ENCODE measurements at regions not wholly inside any gene's neighbourhood (a gene's known extent, or its start where the extent isn't known, plus 50 kb on each side); places are given as distances from the start of the nearest gene placed in this dataset.

DNA sequence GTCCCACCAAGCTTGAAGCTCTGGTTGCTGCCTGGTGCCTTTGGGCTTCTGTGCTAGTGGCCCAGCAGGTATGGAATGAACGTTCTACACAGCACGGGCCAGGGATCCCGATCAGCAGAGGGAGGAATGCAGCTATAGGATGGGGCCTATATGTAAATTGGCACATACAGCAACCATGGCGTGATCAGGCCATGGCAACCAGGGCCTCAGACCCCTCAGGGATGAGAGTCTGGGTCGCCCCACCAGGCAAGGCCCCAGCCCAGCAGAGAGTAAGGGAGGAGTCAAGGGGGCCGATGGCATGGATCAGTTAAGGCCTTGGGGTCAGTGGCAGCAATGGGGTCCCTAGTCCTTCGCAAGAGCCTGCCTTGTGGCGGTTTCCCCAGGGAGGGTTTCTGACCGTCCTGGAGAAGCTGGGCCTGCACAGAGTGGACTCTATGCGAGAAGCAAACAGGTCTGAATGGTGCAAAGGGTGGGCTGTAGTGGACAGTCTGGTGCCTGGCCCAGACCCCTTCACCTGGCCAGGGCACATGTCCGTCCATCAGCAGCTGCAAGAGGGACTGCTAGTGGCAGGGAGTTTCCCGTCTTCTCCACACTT, 98.2 kb upstream of the SLC22A11 start:
- no peak for DNase-seq

DNA sequence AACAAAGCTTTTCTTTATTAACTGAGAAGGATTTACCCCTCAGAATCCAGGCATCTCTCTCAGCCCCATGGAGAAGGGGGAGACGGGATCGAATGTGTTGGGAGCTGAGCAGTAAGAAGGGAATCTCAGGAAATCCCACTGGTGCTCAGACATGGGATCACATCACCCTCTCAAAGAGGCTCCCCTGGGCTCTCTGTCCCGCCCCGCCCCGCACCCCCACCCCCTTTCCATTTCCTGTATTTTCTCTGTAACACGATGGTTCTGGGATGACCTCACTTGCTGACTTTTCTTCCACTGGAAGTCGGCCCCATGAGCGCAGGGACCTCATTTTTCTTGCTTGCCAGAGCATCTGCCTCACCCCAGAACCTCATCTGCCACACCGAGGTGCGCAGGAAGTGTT, 96.7 kb upstream of the SLC22A11 start:
- DNase-seq = no peak

DNA sequence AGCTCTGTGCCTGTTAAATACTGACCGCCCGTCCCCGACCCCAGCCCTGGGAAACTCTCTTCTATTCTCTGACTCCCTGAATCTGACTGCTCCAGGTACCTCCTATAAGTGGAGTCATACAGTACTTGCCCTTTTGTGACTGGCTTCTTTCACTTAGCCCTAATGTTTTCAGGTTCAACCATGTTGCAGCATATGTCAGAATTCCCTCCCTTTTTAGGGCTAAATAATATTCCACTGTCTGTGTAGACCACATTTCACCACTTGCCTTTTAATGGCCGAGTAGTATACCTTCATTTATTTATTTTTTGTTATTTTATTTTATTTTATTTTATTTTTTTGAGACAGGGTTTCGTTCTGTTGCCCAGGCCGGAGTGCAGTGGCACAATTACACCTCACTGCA, 96.1 kb upstream of the SLC22A11 start:
- DNase-seq = no peak

DNA sequence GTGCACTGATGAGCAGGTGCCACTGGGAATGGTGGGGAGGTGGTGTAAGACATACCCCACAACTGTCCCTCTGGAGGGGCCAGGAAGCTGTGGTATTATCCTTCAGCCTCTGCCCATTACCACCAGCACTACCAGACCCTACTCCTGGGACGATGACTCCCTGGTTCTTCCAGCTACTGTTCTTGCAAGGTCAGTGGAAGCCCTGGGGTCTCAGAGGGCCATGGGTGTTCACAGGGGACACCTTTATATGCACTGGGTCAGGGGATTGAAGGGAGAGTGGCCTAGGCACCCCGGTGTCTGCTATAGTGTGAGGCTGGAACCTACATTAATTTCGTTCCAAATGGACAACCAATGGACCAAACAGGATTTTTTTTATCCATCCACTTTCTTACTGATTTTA, 94.7 kb upstream of the SLC22A11 start:
- DNase-seq = no peak

DNA sequence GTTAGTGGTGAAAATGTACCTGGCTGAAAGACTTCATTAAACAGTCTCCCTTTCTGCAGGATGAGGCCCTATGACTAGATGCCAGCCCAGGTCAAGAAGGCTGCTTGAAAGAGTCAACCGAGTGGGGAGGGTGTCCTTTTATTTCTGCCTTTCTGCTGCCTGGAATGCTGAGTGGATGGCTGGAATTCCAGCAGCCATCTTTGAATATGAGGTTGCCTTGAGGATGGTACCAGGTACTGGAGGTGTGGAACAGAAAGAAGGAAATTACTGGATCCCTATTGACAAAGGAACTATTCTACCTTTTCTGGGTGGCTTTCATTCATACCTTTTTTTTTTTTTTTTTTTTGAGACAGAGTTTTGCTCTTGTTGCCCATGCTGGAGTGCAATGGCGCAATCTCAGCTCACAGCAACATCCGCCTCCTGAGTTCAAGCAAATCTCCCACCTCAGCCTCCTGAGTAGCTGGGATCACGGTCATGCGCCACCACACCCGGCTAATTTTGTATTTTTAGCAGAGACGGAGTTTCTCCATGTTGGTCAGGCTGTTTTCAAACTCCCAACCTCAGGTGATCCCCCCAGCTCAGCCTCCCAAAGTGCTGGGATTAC, 89.5 kb upstream of the SLC22A11 start:
- no peak for DNase-seq

DNA sequence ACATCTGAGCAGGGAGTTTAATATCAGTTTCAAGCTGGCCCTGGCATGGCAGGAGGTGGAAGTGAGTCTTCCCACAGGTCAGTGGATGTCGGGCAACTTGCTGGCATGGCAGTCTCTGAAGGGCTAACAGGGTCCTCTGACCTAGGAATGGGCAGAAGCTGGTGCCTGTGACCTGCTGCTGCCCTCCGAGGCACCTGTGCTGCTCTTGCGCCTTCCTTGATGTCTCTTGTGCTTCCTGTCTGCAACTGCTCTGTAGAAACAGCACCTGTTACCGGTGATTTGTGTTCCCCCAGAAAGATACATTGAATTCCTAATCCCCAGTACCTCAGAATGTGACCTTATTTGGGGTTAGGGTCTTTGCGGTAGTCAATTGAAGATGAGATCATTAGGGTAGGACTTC, 86.5 kb upstream of the SLC22A11 start:
- DNase-seq = no peak

DNA sequence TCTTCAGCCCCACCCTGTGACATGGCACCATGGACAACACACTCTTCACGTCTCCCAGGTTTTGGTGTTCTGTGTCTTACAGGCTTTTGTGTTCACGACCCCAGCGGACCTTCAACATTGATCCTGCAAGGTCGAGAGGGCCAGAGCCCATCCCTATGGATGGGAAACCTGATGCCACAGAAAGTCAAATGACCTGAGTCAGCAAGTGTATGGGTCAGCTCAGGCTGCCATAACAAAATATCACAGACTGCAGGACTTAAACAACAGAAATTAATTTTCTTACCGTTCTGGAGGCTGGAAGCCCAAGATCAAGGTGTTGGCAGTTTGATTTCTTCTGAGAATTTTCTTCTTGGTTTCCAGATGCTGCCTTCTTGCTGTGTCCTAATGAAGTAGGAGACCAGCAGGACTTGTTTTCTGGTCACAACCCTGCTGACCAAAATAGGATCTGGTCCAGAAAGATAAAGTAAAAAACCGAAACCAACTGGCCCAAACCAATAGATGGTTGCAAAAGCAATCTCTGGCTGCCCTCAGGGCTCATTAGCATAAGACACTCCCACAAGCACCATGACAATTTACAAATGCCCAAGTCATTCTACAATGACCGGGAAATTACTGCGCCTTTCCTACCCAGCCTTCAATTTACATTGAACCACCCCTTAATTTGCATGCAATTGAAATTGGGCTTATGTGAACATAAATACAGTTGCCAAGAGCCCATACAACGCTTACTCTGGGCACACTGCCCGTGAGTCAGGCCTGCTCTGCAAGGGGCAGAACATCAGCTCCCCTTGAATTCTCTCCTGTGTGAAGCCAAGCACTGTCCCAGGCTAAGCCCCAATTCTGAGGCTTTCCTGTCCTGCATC, 82.9 kb upstream of the SLC22A11 start:
- no peak for DNase-seq

DNA sequence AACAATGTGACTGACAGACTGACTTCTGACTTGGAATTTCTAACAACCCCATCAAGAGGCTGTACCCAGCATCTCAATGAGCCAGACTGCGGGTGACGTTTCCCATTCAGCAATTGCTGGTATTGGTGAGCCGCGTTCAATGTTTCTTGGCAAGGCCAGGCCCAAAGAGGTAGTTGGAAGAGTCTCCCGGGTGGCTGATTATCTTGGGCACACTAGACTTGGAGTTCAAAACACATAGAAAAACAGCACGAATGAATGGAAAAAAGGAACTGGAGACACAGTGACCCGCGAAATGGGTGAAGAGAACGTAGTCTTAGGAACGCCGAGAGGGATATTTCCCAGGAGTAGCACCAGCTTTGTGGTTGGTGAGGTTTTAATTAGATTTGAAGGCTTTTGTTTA, 81.1 kb upstream of the SLC22A11 start:
- no peak for DNase-seq

DNA sequence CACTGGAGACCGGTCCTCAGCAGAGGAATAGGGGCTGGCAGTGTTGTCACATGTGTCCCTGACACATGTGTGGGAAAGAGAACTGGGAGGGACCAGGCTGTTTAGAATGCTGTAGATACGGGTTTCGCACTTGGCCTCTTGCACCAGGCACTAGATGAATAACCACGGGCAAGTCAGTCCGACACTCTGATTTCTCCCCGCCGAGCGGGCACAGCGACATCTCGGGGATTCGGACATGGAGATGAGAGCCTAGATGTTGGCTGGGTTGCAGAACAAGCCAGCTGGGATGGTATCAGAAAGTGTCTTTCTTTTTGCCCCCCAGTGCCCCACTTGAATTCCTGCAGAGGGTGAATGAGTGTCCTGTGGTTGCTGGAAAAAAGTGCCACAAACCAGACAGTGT, 80.6 kb upstream of the SLC22A11 start:
- no peak for DNase-seq

DNA sequence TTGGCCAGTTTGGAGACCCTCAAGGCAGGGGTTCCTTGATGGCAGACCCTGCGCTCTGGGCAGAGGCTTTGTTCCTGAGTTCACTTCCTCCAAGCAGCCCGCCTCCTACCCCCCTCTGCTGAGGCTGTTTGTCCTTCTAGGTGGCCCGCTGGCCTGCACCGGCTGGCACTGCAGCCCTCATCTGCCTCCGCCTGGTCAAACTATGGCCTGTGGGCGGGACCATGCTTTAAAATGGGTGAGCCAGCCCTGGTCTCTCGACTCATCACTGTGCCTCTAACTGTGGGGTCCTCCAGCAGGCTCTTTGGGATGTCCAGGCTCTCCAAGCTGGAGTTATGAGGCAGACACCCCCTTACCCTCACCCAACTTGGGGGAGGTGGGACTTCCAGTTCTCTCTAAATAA, 78.9 kb upstream of the SLC22A11 start:
- DNase-seq = no peak

DNA sequence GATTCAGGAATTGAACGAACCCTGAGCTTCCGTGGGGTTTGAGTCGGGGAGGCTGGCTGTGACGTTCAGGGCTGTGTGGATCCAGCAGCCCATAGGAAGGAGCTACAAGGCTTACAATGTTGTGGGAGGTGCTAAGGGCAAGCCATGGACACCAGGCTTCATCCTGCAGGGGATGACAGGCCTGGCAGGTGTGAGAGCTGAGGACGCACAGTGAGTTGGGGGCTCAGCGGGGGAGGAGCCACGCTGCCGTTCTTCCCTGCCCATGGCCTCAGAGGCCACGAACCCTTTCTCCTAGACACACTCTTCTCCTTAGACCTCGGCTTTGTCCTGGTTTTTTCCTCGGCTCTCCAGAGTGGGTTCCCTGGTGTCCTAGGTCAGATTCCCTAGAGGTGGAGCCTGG, 78.1 kb upstream of the SLC22A11 start:
- DNase-seq = no peak

DNA sequence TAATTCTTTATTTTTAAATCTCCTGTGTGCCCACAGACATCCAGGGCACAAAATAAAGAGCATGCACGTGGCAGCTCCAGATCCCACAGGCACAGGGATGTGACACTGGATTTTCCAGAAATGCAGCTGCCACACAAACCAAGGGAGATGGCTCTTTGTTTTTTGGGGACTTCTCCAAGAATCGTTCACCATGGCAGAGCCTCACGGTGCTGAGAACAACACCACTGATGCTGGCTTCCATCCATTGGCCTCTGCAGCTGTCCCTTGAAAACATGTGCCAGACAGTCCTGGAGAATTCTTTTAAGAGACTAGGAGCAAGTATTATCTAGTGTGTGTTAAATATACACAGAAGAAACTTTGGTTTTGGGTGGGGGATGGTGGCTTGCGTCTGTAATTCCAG, 73.2 kb upstream of the SLC22A11 start:
- no peak for DNase-seq

DNA sequence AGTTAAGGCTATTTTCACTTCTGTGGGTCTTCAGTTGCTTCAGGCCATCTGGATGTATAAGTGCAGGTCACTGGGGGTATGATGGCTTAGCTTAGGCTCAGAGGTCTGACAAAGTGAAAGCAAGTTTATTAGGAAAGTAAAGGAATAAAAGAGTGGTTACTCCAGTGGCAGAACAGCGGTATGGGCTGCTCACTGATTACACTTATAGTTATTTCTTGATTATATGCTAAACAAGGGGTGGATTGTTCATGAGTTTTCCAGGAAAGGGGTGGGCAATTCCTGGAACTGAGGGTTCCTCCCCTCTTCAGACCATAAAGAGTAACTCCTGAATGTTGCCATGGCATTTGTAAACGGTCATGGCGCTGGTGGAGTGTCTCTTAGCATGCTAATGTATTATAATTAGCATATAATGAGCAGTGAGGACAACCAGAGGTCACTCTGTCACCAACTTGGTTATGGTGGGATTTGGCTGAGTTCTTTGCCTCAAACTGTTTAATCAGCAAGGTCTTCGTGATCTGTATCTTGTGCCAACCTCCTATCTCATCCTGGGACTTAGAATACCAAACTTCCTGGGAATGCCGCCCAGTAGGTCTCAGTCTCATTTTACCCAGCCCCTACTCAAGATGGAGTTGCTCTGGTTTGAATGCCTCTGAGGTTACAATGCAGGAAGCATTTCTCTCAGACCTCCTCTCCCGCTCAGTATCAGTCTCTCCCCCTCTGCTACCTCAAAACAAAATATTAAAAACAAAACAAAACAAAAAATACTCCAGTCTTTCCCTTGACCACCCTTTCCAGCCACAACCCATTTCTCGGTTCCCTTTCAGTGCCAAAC, 71.3 kb upstream of the SLC22A11 start:
- no peak for DNase-seq

DNA sequence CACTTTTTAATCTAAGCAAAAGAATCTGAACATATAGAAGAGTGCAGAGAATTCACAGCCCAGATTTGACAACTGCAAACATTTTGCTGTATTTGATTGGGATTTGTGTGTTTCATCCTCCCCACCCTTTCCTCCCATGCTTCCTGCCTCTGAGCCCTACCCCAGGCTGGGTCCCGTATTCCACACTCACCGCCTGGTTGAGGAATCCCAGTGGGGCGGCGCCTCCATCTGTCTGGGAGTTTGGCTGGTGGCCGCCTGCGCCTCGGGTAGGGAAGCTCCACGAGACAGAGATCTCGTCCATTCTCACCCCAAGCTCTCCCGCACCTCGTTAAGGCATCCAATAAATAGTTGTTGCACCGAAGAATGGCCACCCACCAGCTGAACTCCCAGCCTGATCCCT, 70.7 kb upstream of the SLC22A11 start:
- DNase-seq = no peak

DNA sequence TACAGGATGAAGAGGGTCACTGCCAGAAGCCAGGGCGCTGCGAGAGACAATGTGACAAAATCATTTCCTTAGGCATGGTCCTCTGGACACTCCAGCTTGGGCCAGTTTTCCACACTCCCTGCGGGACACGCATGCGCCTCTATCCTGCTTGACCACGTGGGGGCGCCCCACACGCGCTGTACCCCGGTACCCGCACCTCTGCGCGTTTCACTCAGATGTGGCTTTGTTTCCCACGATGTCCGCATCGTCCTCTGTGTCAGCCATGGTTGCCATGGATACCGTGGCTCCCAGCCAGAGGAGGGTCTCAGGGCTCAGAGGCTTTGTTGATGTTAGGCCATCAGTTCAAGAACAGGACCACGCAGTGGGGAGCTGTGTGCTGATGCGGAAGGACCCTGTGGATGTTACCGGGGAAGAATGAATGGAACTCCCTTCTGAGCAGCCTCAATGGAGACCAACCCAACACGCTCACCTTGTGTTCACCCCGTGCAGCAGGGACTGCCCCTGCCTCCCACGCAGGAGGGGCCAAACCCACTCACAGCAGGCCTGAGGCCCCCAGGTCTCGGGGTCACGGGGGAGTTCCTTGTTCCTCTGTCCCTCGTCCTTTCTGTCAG, 65.8 kb upstream of the SLC22A11 start:
- peak; percentile 69 for DNase-seq

DNA sequence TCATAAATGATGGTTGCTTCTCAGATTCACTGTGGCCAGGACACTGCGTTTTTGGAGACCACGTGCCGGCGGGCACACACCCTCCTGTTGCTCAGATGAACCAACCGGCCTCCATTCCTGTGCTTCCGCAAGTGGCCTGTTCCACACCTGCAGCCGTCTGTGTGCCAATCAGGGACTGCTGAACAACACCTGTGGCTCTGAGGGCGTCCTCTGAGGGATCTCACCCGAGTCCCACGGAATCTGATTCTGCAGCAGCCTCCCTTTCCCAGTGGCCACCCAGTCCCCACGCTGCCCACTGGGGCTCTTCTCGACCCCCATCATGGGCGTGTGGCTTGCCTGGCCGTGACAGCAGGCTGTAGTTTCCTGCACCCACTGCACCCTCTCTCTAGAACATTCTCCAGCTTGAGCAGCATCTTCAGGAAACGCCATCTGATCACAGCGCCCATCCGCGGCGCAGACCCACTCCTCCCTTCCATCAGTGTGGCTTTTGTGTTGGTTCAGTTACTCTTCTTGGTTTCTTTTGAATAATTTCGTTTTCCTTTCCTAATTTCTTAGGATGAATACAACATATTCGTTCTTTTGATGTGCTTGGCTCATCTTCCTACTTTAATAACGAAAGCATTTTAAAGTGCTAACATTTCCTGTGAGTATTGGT, 65.1 kb upstream of the SLC22A11 start:
- DNase-seq = no peak

DNA sequence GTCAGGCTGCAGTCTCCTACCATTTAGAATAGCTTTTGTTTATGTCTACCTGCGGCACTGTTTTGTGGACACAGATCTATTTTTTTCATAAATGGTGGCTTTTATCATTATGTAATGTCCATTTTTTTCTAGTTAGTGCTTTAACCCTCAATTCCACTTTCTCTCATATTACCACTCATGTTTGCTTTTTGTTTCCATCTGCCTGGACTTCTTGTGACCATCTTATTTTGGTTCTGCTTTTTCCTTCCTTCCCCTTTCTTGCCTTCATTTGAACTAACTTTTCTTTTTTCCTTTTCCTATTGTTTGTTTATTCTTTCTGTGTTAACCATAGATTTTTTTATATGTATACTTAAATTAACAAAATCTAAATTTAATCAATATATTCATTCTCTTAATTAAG, 63.2 kb upstream of the SLC22A11 start:
- no peak for DNase-seq

DNA sequence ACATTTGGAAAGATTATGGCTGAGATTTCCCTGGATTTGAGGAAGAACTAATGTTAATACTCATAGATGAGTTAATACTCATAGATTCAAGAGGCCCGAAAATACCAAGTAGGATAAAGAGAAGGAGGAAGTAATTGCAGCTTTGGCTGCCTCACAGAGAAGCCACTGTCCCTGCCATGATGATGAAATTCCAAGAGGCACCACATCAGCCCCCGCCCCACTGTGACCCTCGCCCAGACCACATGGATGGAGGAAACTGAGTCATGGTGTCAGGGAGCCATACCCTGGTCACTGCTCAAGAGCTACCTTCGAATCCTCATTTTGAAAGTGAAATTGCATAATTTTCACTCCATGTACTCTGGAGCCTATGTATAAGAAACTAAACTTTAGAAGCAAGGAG, 57.6 kb upstream of the SLC22A11 start:
- no peak for DNase-seq

DNA sequence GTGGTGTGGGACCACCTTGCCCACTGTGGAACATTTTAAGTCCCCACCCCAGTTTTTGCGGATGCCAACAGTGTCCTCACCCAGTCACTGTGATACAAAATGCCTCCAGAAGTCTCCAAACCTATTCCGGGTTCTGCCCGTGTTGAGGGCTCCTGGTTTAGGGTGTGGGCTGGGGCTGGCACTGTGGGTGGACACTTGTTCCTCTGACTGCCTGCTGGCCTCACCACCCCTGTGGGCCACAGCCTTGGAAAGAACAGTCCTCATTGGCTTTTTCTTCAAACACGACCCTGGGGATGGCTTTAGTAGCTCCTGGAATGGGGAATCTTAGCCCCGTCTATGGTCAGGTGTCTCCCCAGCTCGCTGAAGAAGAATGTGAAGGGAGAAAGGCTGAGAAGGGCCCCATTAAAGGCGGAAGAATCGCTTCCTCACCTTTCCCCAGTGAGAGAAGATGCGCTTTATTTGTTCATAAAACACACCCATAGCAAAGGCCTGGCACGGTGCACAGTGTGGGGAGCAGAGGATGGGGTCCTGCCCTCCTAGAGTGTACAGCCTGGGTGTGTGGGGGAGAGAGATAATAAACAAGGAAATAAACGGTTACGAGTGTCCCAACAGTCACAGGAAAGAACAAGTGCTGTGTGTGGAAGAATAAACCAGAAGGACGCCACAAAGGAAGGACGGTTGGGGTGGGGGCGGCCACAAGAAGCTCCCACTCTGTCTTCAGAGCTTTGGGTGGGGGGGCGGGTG, 56.3 kb upstream of the SLC22A11 start:
- DNase-seq = no peak

DNA sequence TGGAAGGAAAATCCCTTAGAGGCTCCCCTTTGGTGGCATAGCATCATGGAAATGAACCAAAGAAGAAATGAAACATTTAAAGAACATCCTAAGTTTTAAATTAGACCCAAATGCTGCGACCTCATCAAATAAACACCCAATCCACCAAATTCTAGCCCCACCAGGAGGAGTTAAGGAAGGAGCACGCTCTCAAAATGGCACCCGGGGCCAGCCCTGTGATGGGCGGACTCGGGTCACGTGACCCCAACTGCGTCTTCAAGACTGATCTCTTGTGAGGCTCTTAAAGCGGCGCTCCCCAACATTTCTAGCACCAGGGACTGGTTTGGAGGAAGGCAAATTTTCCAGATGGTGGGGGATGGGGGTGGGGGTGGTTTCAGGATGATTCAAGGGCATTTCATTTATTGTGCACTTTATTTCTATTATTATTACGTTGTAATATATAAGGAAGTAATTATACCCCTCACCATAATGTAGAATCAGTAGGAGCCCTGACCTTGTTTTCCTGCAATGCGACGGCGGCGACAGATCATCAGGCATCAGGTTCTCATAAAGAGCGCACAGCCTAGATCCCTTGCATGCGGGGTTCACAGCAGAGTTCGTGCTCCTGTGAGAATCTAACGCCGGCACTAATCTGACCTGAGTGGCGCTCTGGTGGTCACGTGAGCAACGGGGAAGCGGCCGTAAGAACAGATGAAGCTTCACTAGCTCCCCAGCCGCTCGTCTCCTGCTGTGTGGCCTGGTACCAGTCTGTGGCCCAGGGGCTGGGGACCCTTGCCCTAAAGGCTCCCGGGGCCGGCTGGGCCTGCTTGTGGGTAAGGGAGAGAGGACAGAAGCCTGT, 55.3 kb upstream of the SLC22A11 start:
- DNase-seq = peak; percentile 68
